K562 (cell line): ENCODE measurements at regions not wholly inside any gene's neighbourhood (a gene's known extent, or its start where the extent isn't known, plus 50 kb on each side); places are given as distances from the start of the nearest gene placed in this dataset.

Experiments used
- ATAC-seq: fragments of 200-7000 bp; cut with Tn5 transposase; 3 replicates; pipeline ENCODE4 v1.9.1; 2020; ENCODE audit warnings: moderate library complexity
- BruUV-seq: library from RNA; stranded (reverse); fragments of 400-500 nt; replicated peaks from 2 replicates; lab custom pipeline; 2021; lab: Mats Ljungman, UMichigan
- CTCF ChIA-PET: fragments of 300-600 bp; formaldehyde crosslinking; extraction: SDS; loops from one replicate; lab custom pipeline; 2021; ENCODE audit warnings: low intra/inter-chr PET ratio; lab: Yijun Ruan, JAX
- POLR2A ChIA-PET: fragments of 300-600, 350-650 bp; sonication (Branson Sonifier 250); formaldehyde crosslinking; extraction: SDS; loops from one replicate; lab custom pipeline; 2021; ENCODE audit warnings: antibody characterized with exemption, inconsistent platforms; lab: Yijun Ruan, JAX
- DNase-seq, 4 experiments: peaks; one replicate each; pipeline versions ENCODE4 v3.0.0 to v3.0.0-alpha.2; 2011 to 2018; ENCODE audit warnings: low spot score in 3 of 4, mixed read lengths in 3 of 4; ENCODE audit errors: extremely low read depth in 1 of 4
- FAIRE-seq: peaks from 2 replicates; lab custom pipeline; 2011; peaks lifted over from hg19 to GRCh38; lab: Jason Lieb, UNC
- H2AFZ ChIP-seq: 2 replicates; pipeline ENCODE4 v1.6.0; 2011; ENCODE audit warnings: low read depth, low read length, control low read depth, inconsistent platforms
- H3K27ac ChIP-seq: fragments of 200-600 bp; 3 replicates; pipeline ENCODE4 v1.8.0; 2011; ENCODE audit warnings: low read depth, mild to moderate bottlenecking, control low read depth, inconsistent platforms, low read length, moderate library complexity, mixed read lengths; ENCODE audit errors: extremely low read depth
- H3K27me3 ChIP-seq, 2 experiments: fragments of 300-600 bp in 1 of 2; 2 replicates in 1 of 2; 3 replicates in 1 of 2; pipeline versions ENCODE4 v1.6.0 to v1.8.0; 2011; ENCODE audit warnings: inconsistent platforms in 2 of 2, low read length in 2 of 2, mild to moderate bottlenecking in 1 of 2, mixed read lengths in 1 of 2, moderate library complexity in 1 of 2; ENCODE audit not compliant: control insufficient read depth in 2 of 2, insufficient read depth in 2 of 2
- H3K36me3 ChIP-seq: fragments of 300-600 bp; 3 replicates; pipeline ENCODE4 v1.8.0; 2011; ENCODE audit warnings: mild to moderate bottlenecking, low read length, inconsistent platforms; ENCODE audit not compliant: control insufficient read depth, insufficient read depth
- H3K4me1 ChIP-seq, 2 experiments: fragments of 200-600 bp in 1 of 2; replicated peaks in 1 of 2; 2 replicates in 1 of 2; 3 replicates in 1 of 2; pipeline versions ENCODE4 v1.5.1 to v1.8.0; 2011; ENCODE audit warnings: inconsistent platforms in 2 of 2, low read length in 2 of 2, mild to moderate bottlenecking in 1 of 2, mixed read lengths in 1 of 2, moderate library complexity in 1 of 2; ENCODE audit not compliant: control insufficient read depth in 2 of 2, insufficient read depth in 2 of 2
- H3K4me2 ChIP-seq: 2 replicates; pipeline ENCODE4 v1.6.1; 2011; ENCODE audit warnings: low read length, control low read depth, inconsistent platforms, mixed read lengths; ENCODE audit not compliant: insufficient read depth
- H3K4me3 ChIP-seq: fragments of 200-600 bp; sonication (generic), shearing (Covaris generic); 2 replicates; pipeline ENCODE4 v1.5.1; 2016; ENCODE audit warnings: control low read depth, inconsistent platforms
- H3K79me2 ChIP-seq: fragments of 200-600 bp; 3 replicates; pipeline ENCODE4 v1.8.0; 2011; ENCODE audit warnings: low read length, inconsistent platforms; ENCODE audit not compliant: control insufficient read depth, insufficient read depth
- H3K9ac ChIP-seq, 2 experiments: 2 replicates each; pipeline versions ENCODE4 v1.6.0 to v1.6.1; 2011; ENCODE audit warnings: low read depth in 2 of 2, low read length in 2 of 2, control low read depth in 1 of 2, inconsistent platforms in 1 of 2, mild to moderate bottlenecking in 1 of 2, mixed read lengths in 1 of 2; ENCODE audit not compliant: insufficient read depth in 1 of 2
- H3K9me1 ChIP-seq: one replicate; pipeline ENCODE4 v1.6.0; 2011; ENCODE audit warnings: inconsistent platforms, mild to moderate bottlenecking, low read length, moderate library complexity; ENCODE audit not compliant: control insufficient read depth, insufficient read depth
- H3K9me3 ChIP-seq: replicated peaks from 2 replicates; pipeline ENCODE4 v1.5.1; 2011; ENCODE audit warnings: low read depth, low read length, inconsistent platforms; ENCODE audit not compliant: control insufficient read depth, insufficient read depth
- H4K20me1 ChIP-seq: replicated peaks from 2 replicates; pipeline ENCODE4 v1.6.1; 2011; ENCODE audit warnings: low read length, inconsistent platforms, mixed read lengths; ENCODE audit not compliant: control insufficient read depth, insufficient read depth
- ARID1B ChIP-seq: fragments of 450-650 bp; IDR thresholded peaks from 2 replicates; pipeline ENCODE4 v1.6.1; 2016; ENCODE audit warnings: antibody characterized with exemption, mild to moderate bottlenecking, inconsistent platforms
- BRD4 ChIP-seq: fragments of 200-600 bp; sonication (generic); IDR thresholded peaks from 2 replicates; pipeline ENCODE4 v1.6.1; 2017; ENCODE audit warnings: inconsistent platforms
- CBX8 ChIP-seq: fragments of 200-600 bp; sonication (generic); IDR thresholded peaks from 2 replicates; pipeline ENCODE4 v1.6.1; 2012; ENCODE audit warnings: borderline replicate concordance, mixed run types, low read depth, mild to moderate bottlenecking, moderate library complexity, mixed read lengths, low read length, control low read depth, inconsistent platforms; ENCODE audit not compliant: poor library complexity, severe bottlenecking; ENCODE audit errors: extremely low read depth
- CCNT2 ChIP-seq: IDR thresholded peaks from 2 replicates; pipeline ENCODE4 v1.6.1; 2011; ENCODE audit warnings: borderline replicate concordance, low read depth, mild to moderate bottlenecking, moderate library complexity, mixed read lengths, low read length; ENCODE audit not compliant: insufficient read length; ENCODE audit errors: extremely low read depth
- CHCHD3 ChIP-seq: fragments of 250-450 bp; sonication (Bioruptor Pico); IDR thresholded peaks from 2 replicates; pipeline ENCODE4 v2.1.2; 2022; ENCODE audit warnings: mild to moderate bottlenecking
- HDGF ChIP-seq: fragments of 450-650 bp; IDR thresholded peaks from 2 replicates; pipeline ENCODE4 v1.6.1; 2016
- MTA3 ChIP-seq: fragments of 450-650 bp; formaldehyde crosslinking; IDR thresholded peaks from 2 replicates; pipeline ENCODE4 v1.6.1; 2017; ENCODE audit warnings: mild to moderate bottlenecking, borderline replicate concordance
- RREB1 ChIP-seq: fragments of 250-450 bp; sonication (Bioruptor Pico); IDR thresholded peaks from 2 replicates; pipeline ENCODE4 v1.4.0; 2020
- XRCC5 ChIP-seq: fragments of 200-400 bp; formaldehyde crosslinking; IDR thresholded peaks from 2 replicates; pipeline ENCODE4 v1.6.1; 2017; ENCODE audit warnings: low read depth, mild to moderate bottlenecking, low read length
- ZBTB11 ChIP-seq, 3 experiments: fragments of 200-800 bp in 1 of 3; fragments of 250-450 bp in 1 of 3; fragments of 450-650 bp in 1 of 3; sonication (Bioruptor Pico) in 1 of 3; sonication (Bioruptor generic) in 1 of 3; formaldehyde crosslinking in 1 of 3; IDR thresholded peaks; 2 replicates each; pipeline versions ENCODE4 v1.6.1 to v1.8.0; 2016 to 2022; ENCODE audit warnings: mild to moderate bottlenecking in 2 of 3, missing genetic modification characterization in 2 of 3, missing compliant biosample characterization in 1 of 3, moderate library complexity in 1 of 3
- ZNF436 ChIP-seq: fragments of 250-450, 450-650 bp; sonication (Bioruptor Pico); formaldehyde crosslinking; IDR thresholded peaks from 2 replicates; pipeline ENCODE4 v1.7.0; 2020; ENCODE audit warnings: mild to moderate bottlenecking
- WGBS: fragments of 100-300 bp; shearing (Covaris generic); methylation state at CpG from one replicate; pipeline ENCODE4 v1.1.6; 2016; ENCODE audit warnings: low coverage, mixed read lengths; ENCODE audit not compliant: insufficient coverage; ENCODE audit errors: missing lambda C conversion rate; 5-methylcytosine and 5-hydroxymethylcytosine counted together
- in situ Hi-C: fragments of 300-500 bp; cut with MboI; formaldehyde crosslinking; loops from 4 replicates; pipeline ENCODE4 v1.15.0; 2018; ENCODE audit warnings: inconsistent platforms, mixed read lengths
- intact Hi-C: fragments of 100-400 bp; cut with micrococcal nuclease; formaldehyde crosslinking; loops from 2 replicates; pipeline ENCODE4 v1.14.2; 2022

GRCh38 chr9:26477963-26478362 is 414.6 kb downstream of the CAAP1 start (continued):
- TF ChIP-seq CHCHD3 (CRISPR knock-in tag) = no peak
- no peak for TF ChIP-seq ZNF436 (CRISPR knock-in tag)

- H3K9me1 ChIP-seq = no peaks in the 10 kb centered on the region
- no peaks in the 10 kb centered on the region for H3K36me3 ChIP-seq
- intact Hi-C loops (no loop called here), in situ Hi-C loops (no loop called here)
- no peak overlapping the region for H3K27ac ChIP-seq
- FAIRE-seq (no peak), ATAC-seq (no peak), DNase-seq (no peak)
- no peak for TF ChIP-seq BRD4
- TF ChIP-seq RREB1 (CRISPR knock-in tag) = no peak
- no peak for TF ChIP-seq MTA3
- no peak for TF ChIP-seq HDGF
- TF ChIP-seq XRCC5 = no peak
- no peak for TF ChIP-seq CCNT2
- TF ChIP-seq ZBTB11 (CRISPR knock-in tag; IDR thresholded peaks at IDR 0.05) = no peak
- TF ChIP-seq CBX8 = no peak
- no peak for TF ChIP-seq ARID1B
- H4K20me1 ChIP-seq = no peaks in the 10 kb centered on the region
- BruUV-seq = no TSS peak
- no peak overlapping the region for H2AFZ ChIP-seq
- no peak overlapping the region for H3K4me3 ChIP-seq
- no peaks in the 10 kb centered on the region for H3K9me3 ChIP-seq
- WGBS = no CpG with 5 or more reads among the region's 2 CpGs
- no peak overlapping the region for H3K9ac ChIP-seq
- no peak overlapping the region for H3K4me2 ChIP-seq
- no peaks in the 10 kb centered on the region for H3K4me1 ChIP-seq
- H3K79me2 ChIP-seq = no peaks in the 10 kb centered on the region
- no peaks in the 10 kb centered on the region for H3K27me3 ChIP-seq
- CTCF ChIA-PET = no interaction called here
- POLR2A ChIA-PET = no interaction called here
Measured at GRCh38 chr9:26471261-26471660, 421.3 kb downstream of the CAAP1 start.
